GM12864 (cell line): ENCODE measurements at regions not wholly inside any gene's neighbourhood (a gene's known extent, or its start where the extent isn't known, plus 50 kb on each side); places are given as distances from the start of the nearest gene placed in this dataset.
"Not testable (repeated sequence)": the region's sequence is repeated elsewhere in the genome, so short reads cannot be mapped to it uniquely, and the experiment has no call there.

ENCODE experiments used
- DNase-seq: peaks from one replicate; pipeline ENCODE4 v3.0.0-alpha.2; 2011; ENCODE audit warnings: low read depth
- H3K4me3 ChIP-seq: 2 replicates; pipeline ENCODE4 v1.5.1; 2011; ENCODE audit warnings: mild to moderate bottlenecking, low read depth, low read length, control low read depth
- TF ChIP-seq, protein P1 (sequence below): IDR thresholded peaks from 2 replicates; pipeline ENCODE4 v1.5.1; 2011; ENCODE audit warnings: low read depth, mild to moderate bottlenecking, moderate library complexity, low read length, control low read depth, inconsistent platforms; ENCODE audit errors: missing control alignments

- TF ChIP-seq, protein P1, sequence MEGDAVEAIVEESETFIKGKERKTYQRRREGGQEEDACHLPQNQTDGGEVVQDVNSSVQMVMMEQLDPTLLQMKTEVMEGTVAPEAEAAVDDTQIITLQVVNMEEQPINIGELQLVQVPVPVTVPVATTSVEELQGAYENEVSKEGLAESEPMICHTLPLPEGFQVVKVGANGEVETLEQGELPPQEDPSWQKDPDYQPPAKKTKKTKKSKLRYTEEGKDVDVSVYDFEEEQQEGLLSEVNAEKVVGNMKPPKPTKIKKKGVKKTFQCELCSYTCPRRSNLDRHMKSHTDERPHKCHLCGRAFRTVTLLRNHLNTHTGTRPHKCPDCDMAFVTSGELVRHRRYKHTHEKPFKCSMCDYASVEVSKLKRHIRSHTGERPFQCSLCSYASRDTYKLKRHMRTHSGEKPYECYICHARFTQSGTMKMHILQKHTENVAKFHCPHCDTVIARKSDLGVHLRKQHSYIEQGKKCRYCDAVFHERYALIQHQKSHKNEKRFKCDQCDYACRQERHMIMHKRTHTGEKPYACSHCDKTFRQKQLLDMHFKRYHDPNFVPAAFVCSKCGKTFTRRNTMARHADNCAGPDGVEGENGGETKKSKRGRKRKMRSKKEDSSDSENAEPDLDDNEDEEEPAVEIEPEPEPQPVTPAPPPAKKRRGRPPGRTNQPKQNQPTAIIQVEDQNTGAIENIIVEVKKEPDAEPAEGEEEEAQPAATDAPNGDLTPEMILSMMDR = no peak
- DNase-seq = no peak
- H3K4me3 ChIP-seq = no peak overlapping the region
These were observed 2348.7 kb upstream of the ACO1 start for GRCh38 chr9:30035761-30036160.

DNA sequence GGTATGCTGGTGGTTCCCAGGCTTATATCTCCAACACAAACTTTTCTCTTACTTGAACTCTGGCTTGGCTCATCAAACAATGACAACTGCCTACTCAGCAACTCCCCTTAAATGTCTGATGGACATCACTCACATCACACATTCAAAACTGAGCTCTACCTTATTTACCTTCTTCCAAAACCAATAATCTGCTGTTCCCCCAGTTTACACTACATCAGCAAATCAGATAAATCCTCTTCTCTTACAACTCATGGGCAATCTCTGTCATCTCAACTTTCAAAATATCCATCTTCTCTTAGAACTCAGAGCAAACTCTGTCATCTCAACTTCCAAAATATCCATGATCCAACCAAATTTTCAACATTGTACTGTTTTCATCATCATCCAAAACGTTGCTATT, 2347.9 kb upstream of the ACO1 start:
- TF ChIP-seq, protein P1 = no peak
- H3K4me3 ChIP-seq = no peak overlapping the region
- DNase-seq = no peak

DNA sequence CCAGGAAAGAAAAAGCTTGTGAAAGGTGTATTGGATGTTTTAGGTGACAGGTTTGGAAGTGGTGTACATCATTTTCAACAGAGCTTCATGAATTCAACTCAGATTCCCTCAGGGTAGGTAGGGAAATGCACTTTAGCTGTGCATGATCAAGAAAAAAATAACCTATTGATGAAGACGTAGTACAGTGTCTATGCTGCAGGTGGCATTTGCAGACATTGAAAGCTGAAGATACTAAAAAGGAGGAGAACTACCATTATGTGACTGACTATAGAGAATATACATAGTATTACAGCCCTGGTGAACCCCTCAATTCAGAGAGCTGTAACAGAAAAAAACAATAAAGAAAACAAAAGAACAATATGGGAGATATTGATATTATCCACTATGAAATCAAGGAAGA, 2344.7 kb upstream of the ACO1 start:
- TF ChIP-seq, protein P1 = no peak

GRCh38 chr9:30048396-30048795, 2336.0 kb upstream of the ACO1 start:
- TF ChIP-seq, protein P1 = no peak
- no peak overlapping the region for H3K4me3 ChIP-seq
- no peak for DNase-seq

More for the DNA sequence above, 2344.7 kb upstream of the ACO1 start:
- no peak for DNase-seq
- no peak overlapping the region for H3K4me3 ChIP-seq

DNA sequence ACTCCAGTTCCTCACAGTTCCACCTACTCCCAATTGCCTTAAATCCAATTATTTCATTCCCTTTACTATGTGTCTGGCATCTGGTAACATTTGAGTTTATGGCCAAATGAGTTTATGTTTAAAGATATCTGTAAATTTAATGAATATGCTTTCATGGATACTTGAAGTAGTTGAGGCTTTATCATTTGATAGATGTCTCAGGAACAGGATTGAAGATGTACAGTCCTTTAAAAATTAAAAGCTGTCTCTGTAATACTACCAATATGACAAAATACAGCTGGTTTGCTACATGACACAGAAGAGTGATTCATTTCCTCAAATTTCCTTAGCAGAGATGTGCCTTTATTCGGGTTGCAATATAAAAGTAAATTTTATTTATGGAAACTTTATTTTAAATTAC, 2326.0 kb upstream of the ACO1 start:
- TF ChIP-seq, protein P1 = no peak
- H3K4me3 ChIP-seq = no peak overlapping the region
- no peak for DNase-seq

GRCh38 chr9:30060976-30061375, 2323.5 kb upstream of the ACO1 start:
- no peak for DNase-seq
- H3K4me3 ChIP-seq = no peak overlapping the region
- TF ChIP-seq, protein P1 = no peak

GRCh38 chr9:30065888-30066287, 2318.6 kb upstream of the ACO1 start:
- no peak overlapping the region for H3K4me3 ChIP-seq
- DNase-seq = no peak
- TF ChIP-seq, protein P1 = no peak

- not testable (repeated sequence) for H3K4me3 ChIP-seq, DNase-seq
These were observed 2315.2 kb upstream of the ACO1 start for GRCh38 chr9:30069236-30069635.
